IMR-90 (cell line): ENCODE measurements at regions not wholly inside any gene's neighbourhood (a gene's known extent, or its start where the extent isn't known, plus 50 kb on each side); places are given as distances from the start of the nearest gene placed in this dataset.

Source experiments
- ATAC-seq: fragments of 200-7000 bp; cut with Tn5 transposase; 2 replicates; pipeline ENCODE4 v1.9.1; 2020; ENCODE audit warnings: low read depth, mild to moderate bottlenecking, moderate library complexity
- BruUV-seq: library from RNA; stranded (reverse); fragments of 400-500 nt; replicated peaks from 2 replicates; lab custom pipeline; 2021; lab: Mats Ljungman, UMichigan
- CTCF ChIA-PET: fragments of 300-600 bp; formaldehyde crosslinking; extraction: SDS; loops from one replicate; lab custom pipeline; 2021; ENCODE audit warnings: antibody characterized with exemption; lab: Yijun Ruan, JAX
- POLR2A ChIA-PET: fragments of 300-600 bp; sonication (Branson Sonifier 250); formaldehyde crosslinking; loops from one replicate; lab custom pipeline; 2022; ENCODE audit warnings: antibody characterized with exemption; ENCODE audit not compliant: unreplicated experiment; lab: Charles Lee
- DNase-seq: peaks from one replicate; pipeline ENCODE4 v3.0.0; 2013
- H2AFZ ChIP-seq: replicated peaks from 2 replicates; pipeline ENCODE3; 2013; ENCODE audit warnings: low read length, mild to moderate bottlenecking; ENCODE audit not compliant: poor library complexity
- H2AK5ac ChIP-seq: 2 replicates; pipeline ENCODE4 v1.6.1; 2013; ENCODE audit warnings: low read depth, low read length, inconsistent platforms
- H2AK9ac ChIP-seq: replicated peaks from 2 replicates; pipeline ENCODE3; 2013; ENCODE audit warnings: mild to moderate bottlenecking, low read depth, low read length, moderate library complexity; ENCODE audit not compliant: poor library complexity
- H2BK120ac ChIP-seq: 2 replicates; pipeline ENCODE4 v1.6.1; 2013; ENCODE audit warnings: low read depth, low read length, inconsistent platforms
- H2BK15ac ChIP-seq: 3 replicates; pipeline ENCODE4 v1.6.1; 2013; ENCODE audit warnings: low read depth, low read length, inconsistent platforms
- H2BK20ac ChIP-seq: 2 replicates; pipeline ENCODE4 v1.6.1; 2013; ENCODE audit warnings: low read depth, mild to moderate bottlenecking, inconsistent platforms, low read length, moderate library complexity
- H2BK5ac ChIP-seq: 2 replicates; pipeline ENCODE4 v1.6.1; 2013; ENCODE audit warnings: mild to moderate bottlenecking, low read depth, low read length, inconsistent platforms; ENCODE audit not compliant: poor library complexity, severe bottlenecking
- H3K14ac ChIP-seq: replicated peaks from 2 replicates; pipeline ENCODE4 v1.6.1; 2013; ENCODE audit warnings: low read depth, low read length, inconsistent platforms
- H3K18ac ChIP-seq: 2 replicates; pipeline ENCODE4 v1.6.1; 2013; ENCODE audit warnings: low read depth, low read length, control low read depth
- H3K23ac ChIP-seq: 2 replicates; pipeline ENCODE4 v1.6.1; 2013; ENCODE audit warnings: low read depth, low read length, inconsistent platforms
- H3K27ac ChIP-seq: 2 replicates; pipeline ENCODE4 v1.5.1; 2013; ENCODE audit warnings: mild to moderate bottlenecking, control low read depth, low read length; ENCODE audit not compliant: insufficient read depth
- H3K27me3 ChIP-seq: 2 replicates; pipeline ENCODE4 v1.6.1; 2013; ENCODE audit warnings: low read length; ENCODE audit not compliant: control insufficient read depth, insufficient read depth
- H3K36me3 ChIP-seq: 2 replicates; pipeline ENCODE4 v1.6.1; 2013; ENCODE audit warnings: low read length, mixed read lengths; ENCODE audit not compliant: control insufficient read depth, insufficient read depth
- H3K4ac ChIP-seq: 2 replicates; pipeline ENCODE4 v1.6.1; 2013; ENCODE audit warnings: low read depth, low read length, inconsistent platforms
- H3K4me1 ChIP-seq: 2 replicates; pipeline ENCODE4 v1.6.1; 2013; ENCODE audit warnings: low read length, mixed read lengths; ENCODE audit not compliant: control insufficient read depth, insufficient read depth
- H3K4me2 ChIP-seq: 2 replicates; pipeline ENCODE4 v1.6.1; 2013; ENCODE audit warnings: low read depth, mild to moderate bottlenecking, control low read depth, low read length, moderate library complexity
- H3K4me3 ChIP-seq: 2 replicates; pipeline ENCODE4 v1.5.1; 2013; ENCODE audit warnings: low read depth, mild to moderate bottlenecking, control low read depth, low read length, moderate library complexity; ENCODE audit not compliant: insufficient read depth
- H3K56ac ChIP-seq: 2 replicates; pipeline ENCODE4 v1.6.1; 2013; ENCODE audit warnings: low read length, inconsistent platforms; ENCODE audit not compliant: insufficient read depth; ENCODE audit errors: extremely low read depth
- H3K79me1 ChIP-seq, 2 experiments: 2 replicates each; pipeline ENCODE4 v1.6.1; 2013; ENCODE audit warnings: low read length in 2 of 2, inconsistent platforms in 1 of 2, low read depth in 1 of 2
- H3K9ac ChIP-seq: 2 replicates; pipeline ENCODE4 v1.6.1; 2013; ENCODE audit warnings: low read depth, low read length, control low read depth
- H3K9me1 ChIP-seq: 2 replicates; pipeline ENCODE4 v1.6.1; 2013; ENCODE audit warnings: low read length, inconsistent platforms; ENCODE audit not compliant: insufficient read depth
- H3K9me3 ChIP-seq: 2 replicates; pipeline ENCODE4 v1.6.1; 2013; ENCODE audit warnings: low read length; ENCODE audit not compliant: control insufficient read depth, insufficient read depth
- H4K20me1 ChIP-seq: 2 replicates; pipeline ENCODE4 v1.6.1; 2013; ENCODE audit warnings: low read length, inconsistent platforms; ENCODE audit not compliant: insufficient read depth
- H4K5ac ChIP-seq: 2 replicates; pipeline ENCODE4 v1.6.1; 2013; ENCODE audit warnings: mild to moderate bottlenecking, low read depth, low read length, control low read depth
- H4K8ac ChIP-seq, 2 experiments: 2 replicates each; pipeline ENCODE4 v1.6.1; 2013; ENCODE audit warnings: low read depth in 2 of 2, low read length in 2 of 2, control low read depth in 1 of 2, inconsistent platforms in 1 of 2
- H4K91ac ChIP-seq: 2 replicates; pipeline ENCODE4 v1.6.1; 2013; ENCODE audit warnings: low read depth, low read length, inconsistent platforms; ENCODE audit not compliant: insufficient read depth
- CEBPB ChIP-seq: IDR thresholded peaks from 2 replicates; pipeline ENCODE4 v1.6.1; 2012; ENCODE audit warnings: low read depth, low read length, improper control_type of control experiment
- CHD1 ChIP-seq: IDR thresholded peaks from 2 replicates; pipeline ENCODE4 v1.6.1; 2012; ENCODE audit warnings: low read depth, low read length, improper control_type of control experiment
- CTCF ChIP-seq: conservative IDR thresholded peaks from 2 replicates; pipeline ENCODE4 v1.5.1; 2012; ENCODE audit warnings: mild to moderate bottlenecking, low read depth, low read length, improper control_type of control experiment
- ELK1 ChIP-seq: fragments of 150-350 bp; IDR thresholded peaks from 2 replicates; pipeline ENCODE4 v1.6.1; 2016; ENCODE audit warnings: low read depth, mild to moderate bottlenecking, low read length, moderate library complexity, borderline replicate concordance
- MXI1 ChIP-seq: IDR thresholded peaks from 2 replicates; pipeline ENCODE4 v1.6.1; 2012; ENCODE audit warnings: low read depth, mild to moderate bottlenecking, low read length, moderate library complexity, borderline replicate concordance
- NFE2L2 ChIP-seq: fragments of 150-350 bp; IDR thresholded peaks from 2 replicates; pipeline ENCODE4 v1.6.1; 2016; ENCODE audit warnings: low read depth, mild to moderate bottlenecking, low read length
- RAD21 ChIP-seq: IDR thresholded peaks from 2 replicates; pipeline ENCODE4 v1.6.1; 2012; ENCODE audit warnings: low read length, improper control_type of control experiment
- RCOR1 ChIP-seq: IDR thresholded peaks from 2 replicates; pipeline ENCODE4 v1.6.1; 2012; ENCODE audit warnings: mild to moderate bottlenecking, low read length, improper control_type of control experiment; ENCODE audit not compliant: insufficient replicate concordance
- RFX5 ChIP-seq: IDR thresholded peaks from 2 replicates; pipeline ENCODE4 v1.8.0; 2012; ENCODE audit warnings: low read depth, mild to moderate bottlenecking, low read length, moderate library complexity
- SMC3 ChIP-seq: fragments of 150-350 bp; IDR thresholded peaks from 2 replicates; pipeline ENCODE4 v1.6.1; 2016; ENCODE audit warnings: low read depth, mild to moderate bottlenecking, antibody characterized with exemption, low read length, moderate library complexity
- USF2 ChIP-seq: fragments of 150-350 bp; IDR thresholded peaks from 2 replicates; pipeline ENCODE4 v1.6.1; 2017; ENCODE audit warnings: mild to moderate bottlenecking, antibody characterized with exemption, low read length, low read depth
- WGBS, 2 experiments: methylation state at CpG; one replicate each; pipeline versions ENCODE4 v1.1.5 to v1.1.7; 2013; ENCODE audit warnings: missing lambda C conversion rate in 2 of 2; ENCODE audit not compliant: insufficient read length in 1 of 2; ENCODE audit errors: extremely low coverage in 2 of 2; 5-methylcytosine and 5-hydroxymethylcytosine counted together
- dilution Hi-C: fragments of 300-500 bp; cut with HindIII; formaldehyde crosslinking; loops from one replicate; pipeline ENCODE4 v1.14.3; 2018; ENCODE audit warnings: low sequenced_read_pairs; ENCODE audit not compliant: unreplicated experiment
- in situ Hi-C: fragments of 300-500 bp; cut with MboI; formaldehyde crosslinking; loops from 3 replicates; pipeline ENCODE4 v1.14.3; 2019; ENCODE audit warnings: low sequenced_read_pairs, inconsistent platforms, mixed read lengths
- intact Hi-C: fragments of 100-400 bp; cut with micrococcal nuclease; formaldehyde crosslinking; loops from 2 replicates; pipeline ENCODE4 v1.10.0; 2022

- H3K79me1 ChIP-seq, result no peaks in the 10 kb centered on the region
- WGBS, 2 experiments, result 22% methylated on average over 1 of the region's 6 CpGs; no CpG with 5 or more reads in 1 of the 2 experiments
- no peaks in the 10 kb centered on the region for H4K20me1 ChIP-seq
- no peaks in the 10 kb centered on the region for H3K9me3 ChIP-seq
- no peak overlapping the region for H3K4me2 ChIP-seq
- ChIA-PET POLR2A (no interaction called here), CTCF (no interaction called here)
- H3K14ac ChIP-seq, result no peak overlapping the region
- no peak for ATAC-seq
- no peak overlapping the region for H3K4me3 ChIP-seq
- no peak overlapping the region for H2BK20ac ChIP-seq
- H2AK5ac ChIP-seq, result no peak overlapping the region
- H3K4me1 ChIP-seq, result no peaks in the 10 kb centered on the region
- no peak overlapping the region for H2AFZ ChIP-seq
- H2BK120ac ChIP-seq, result no peak overlapping the region
- DNase-seq, result no peak
- no peak overlapping the region for H3K9ac ChIP-seq
- no peak for TF ChIP-seq RAD21
- no peak for TF ChIP-seq RFX5
- no peak for TF ChIP-seq RCOR1
- no peak for TF ChIP-seq MXI1
- TF ChIP-seq ELK1, result no peak
- TF ChIP-seq CTCF, result no peak
- no peak for TF ChIP-seq USF2
- no peak for TF ChIP-seq CHD1
- no peak for TF ChIP-seq NFE2L2
- no peak for TF ChIP-seq SMC3
- no peak for TF ChIP-seq CEBPB
- H2BK15ac ChIP-seq, result no peak overlapping the region
- no peaks in the 10 kb centered on the region for H3K27me3 ChIP-seq
- intact Hi-C loops, result no loop called here
- no peak overlapping the region for H4K8ac ChIP-seq
- no peak overlapping the region for H4K5ac ChIP-seq
- H3K36me3 ChIP-seq, result no peaks in the 10 kb centered on the region
- no peak overlapping the region for H3K18ac ChIP-seq
- no peak overlapping the region for H3K27ac ChIP-seq
- H3K56ac ChIP-seq, result no peak overlapping the region
- H3K23ac ChIP-seq, result no peak overlapping the region
- dilution Hi-C loops, result no loop called here
- BruUV-seq, result no TSS peak
- in situ Hi-C loops, result no loop called here
- no peak overlapping the region for H2AK9ac ChIP-seq
- H3K9me1 ChIP-seq, result no peaks in the 10 kb centered on the region
- H4K91ac ChIP-seq, result no peak overlapping the region
- no peak overlapping the region for H2BK5ac ChIP-seq
- H3K4ac ChIP-seq, result no peak overlapping the region
Measured at GRCh38 chr12:111107392-111108178, 187.2 kb upstream of the MYL2 start.
